Karpas-422 (cell line): ENCODE measurements at regions not wholly inside any gene's neighbourhood (a gene's known extent, or its start where the extent isn't known, plus 50 kb on each side); places are given as distances from the start of the nearest gene placed in this dataset.

Experiments used
- DNase-seq: peaks from one replicate; pipeline ENCODE4 v3.0.0-alpha.2; 2015
- H2AFZ ChIP-seq: fragments of 200-600 bp; sonication (generic); 2 replicates; pipeline ENCODE4 v1.6.1; 2014; ENCODE audit warnings: antibody characterized with exemption, low read length, mixed read lengths
- H3K27ac ChIP-seq: fragments of 200-600 bp; sonication (generic); 2 replicates; pipeline ENCODE4 v1.5.1; 2014; ENCODE audit warnings: mild to moderate bottlenecking, low read length, moderate library complexity
- H3K27me3 ChIP-seq: fragments of 200-600 bp; sonication (generic); 2 replicates; pipeline ENCODE4 v1.6.1; 2014; ENCODE audit warnings: low read length, mixed read lengths
- H3K36me3 ChIP-seq: fragments of 200-600 bp; sonication (generic); 2 replicates; pipeline ENCODE4 v1.6.1; 2014; ENCODE audit warnings: low read length, mixed read lengths; ENCODE audit not compliant: insufficient read depth
- H3K4me1 ChIP-seq: fragments of 200-600 bp; sonication (generic); 2 replicates; pipeline ENCODE4 v1.6.1; 2014; ENCODE audit warnings: mild to moderate bottlenecking, low read length, mixed read lengths
- H3K4me2 ChIP-seq: fragments of 200-600 bp; sonication (generic); 2 replicates; pipeline ENCODE4 v1.6.1; 2014; ENCODE audit warnings: low read length, low read depth, mild to moderate bottlenecking; ENCODE audit not compliant: poor library complexity, severe bottlenecking
- H3K4me3 ChIP-seq: fragments of 200-600 bp; sonication (generic); 2 replicates; pipeline ENCODE4 v1.5.1; 2014; ENCODE audit warnings: mild to moderate bottlenecking, antibody characterized with exemption, low read length, mixed read lengths
- H3K79me2 ChIP-seq: fragments of 200-600 bp; sonication (generic); 2 replicates; pipeline ENCODE4 v1.6.1; 2014; ENCODE audit warnings: mild to moderate bottlenecking, low read length, mixed read lengths
- H3K9ac ChIP-seq: fragments of 200-600 bp; sonication (generic); 2 replicates; pipeline ENCODE4 v1.6.0; 2014; ENCODE audit warnings: low read length
- H3K9me2 ChIP-seq: fragments of 200-600 bp; sonication (generic), shearing (Covaris generic); replicated peaks from 2 replicates; pipeline ENCODE4 v1.6.0; 2014; ENCODE audit warnings: mild to moderate bottlenecking, low read length, moderate library complexity; ENCODE audit not compliant: insufficient read depth
- H3K9me3 ChIP-seq: fragments of 300-700, 200-600 bp; sonication (generic); 2 replicates; pipeline ENCODE4 v1.6.1; 2014; ENCODE audit warnings: low read length, mixed read lengths
- H4K20me1 ChIP-seq: fragments of 200-600 bp; sonication (generic); 2 replicates; pipeline ENCODE4 v1.6.1; 2014; ENCODE audit warnings: mild to moderate bottlenecking, antibody characterized with exemption, low read length, low read depth; ENCODE audit not compliant: insufficient read depth

GRCh38 chr20:48557380-48557779 lies 270.4 kb downstream of the PREX1 start:
- Histone ChIP-seq H3K27ac (no peak overlapping the region), H3K9ac (no peak overlapping the region), H3K4me3 (no peak overlapping the region), H3K36me3 (no peaks in the 10 kb centered on the region), H3K79me2 (no peaks in the 10 kb centered on the region), H3K4me2 (no peak overlapping the region), H4K20me1 (no peaks in the 10 kb centered on the region), H2AFZ (no peak overlapping the region), H3K27me3 (no peaks in the 10 kb centered on the region), H3K9me3 (no peaks in the 10 kb centered on the region), H3K4me1 (no peaks in the 10 kb centered on the region), H3K9me2 (no peaks in the 10 kb centered on the region)
- DNase-seq = no peak

- Histone ChIP-seq H3K27me3 (no peaks in the 10 kb centered on the region), H3K27ac (no peak overlapping the region), H3K9me3 (no peaks in the 10 kb centered on the region), H2AFZ (no peak overlapping the region), H3K4me3 (no peak overlapping the region), H3K4me2 (no peak overlapping the region), H4K20me1 (no peaks in the 10 kb centered on the region), H3K79me2 (no peaks in the 10 kb centered on the region), H3K9ac (no peak overlapping the region), H3K4me1 (no peaks in the 10 kb centered on the region), H3K36me3 (no peaks in the 10 kb centered on the region), H3K9me2 (no peaks in the 10 kb centered on the region)
- no peak for DNase-seq
Observed at GRCh38 chr20:48556956-48557355, 270.8 kb downstream of the PREX1 start.

GRCh38 chr20:48552550-48552949 lies 275.2 kb downstream of the PREX1 start:
- H3K27ac ChIP-seq = no peak overlapping the region
- H3K4me2 ChIP-seq = no peak overlapping the region
- no peaks in the 10 kb centered on the region for H4K20me1 ChIP-seq
- H3K9ac ChIP-seq = no peak overlapping the region
- H3K36me3 ChIP-seq = no peaks in the 10 kb centered on the region
- no peak overlapping the region for H3K4me3 ChIP-seq
- no peaks in the 10 kb centered on the region for H3K27me3 ChIP-seq
- no peak for DNase-seq
- no peaks in the 10 kb centered on the region for H3K9me3 ChIP-seq
- no peaks in the 10 kb centered on the region for H3K9me2 ChIP-seq
- no peaks in the 10 kb centered on the region for H3K4me1 ChIP-seq
- no peaks in the 10 kb centered on the region for H3K79me2 ChIP-seq
- H2AFZ ChIP-seq = no peak overlapping the region

GRCh38 chr20:48550814-48551213 lies 277.0 kb downstream of the PREX1 start:
- Histone ChIP-seq H3K4me1 (no peaks in the 10 kb centered on the region), H3K9ac (no peak overlapping the region), H3K4me2 (no peak overlapping the region), H3K79me2 (no peaks in the 10 kb centered on the region), H3K36me3 (no peaks in the 10 kb centered on the region), H2AFZ (no peak overlapping the region), H3K27me3 (no peaks in the 10 kb centered on the region), H3K27ac (no peak overlapping the region), H4K20me1 (no peaks in the 10 kb centered on the region), H3K9me2 (no peaks in the 10 kb centered on the region), H3K4me3 (no peak overlapping the region), H3K9me3 (no peaks in the 10 kb centered on the region)
- DNase-seq = no peak

- no peak overlapping the region for H3K4me3 ChIP-seq
- H3K9me3 ChIP-seq = no peaks in the 10 kb centered on the region
- H3K4me1 ChIP-seq = no peaks in the 10 kb centered on the region
- H3K36me3 ChIP-seq = no peaks in the 10 kb centered on the region
- no peaks in the 10 kb centered on the region for H4K20me1 ChIP-seq
- no peak overlapping the region for H3K9ac ChIP-seq
- no peak for DNase-seq
- no peaks in the 10 kb centered on the region for H3K79me2 ChIP-seq
- H3K27me3 ChIP-seq = no peaks in the 10 kb centered on the region
- H3K9me2 ChIP-seq = no peaks in the 10 kb centered on the region
- H2AFZ ChIP-seq = no peak overlapping the region
- no peak overlapping the region for H3K27ac ChIP-seq
- H3K4me2 ChIP-seq = no peak overlapping the region
Observed at GRCh38 chr20:48547664-48548063, 280.1 kb downstream of the PREX1 start.

GRCh38 chr20:48544402-48545339 lies 283.1 kb downstream of the PREX1 start:
- no peaks in the 10 kb centered on the region for H3K9me2 ChIP-seq
- no peaks in the 10 kb centered on the region for H3K36me3 ChIP-seq
- H3K27ac ChIP-seq = no peak overlapping the region
- H3K27me3 ChIP-seq = no peaks in the 10 kb centered on the region
- H3K4me2 ChIP-seq = no peak overlapping the region
- no peaks in the 10 kb centered on the region for H3K79me2 ChIP-seq
- no peak for DNase-seq
- no peaks in the 10 kb centered on the region for H3K9me3 ChIP-seq
- no peaks in the 10 kb centered on the region for H4K20me1 ChIP-seq
- no peak overlapping the region for H3K4me3 ChIP-seq
- no peaks in the 10 kb centered on the region for H3K4me1 ChIP-seq
- H3K9ac ChIP-seq = no peak overlapping the region
- no peak overlapping the region for H2AFZ ChIP-seq

- no peak overlapping the region for H3K4me2 ChIP-seq
- no peak overlapping the region for H2AFZ ChIP-seq
- H3K9me3 ChIP-seq = no peaks in the 10 kb centered on the region
- H3K9ac ChIP-seq = no peak overlapping the region
- DNase-seq = no peak
- no peaks in the 10 kb centered on the region for H3K79me2 ChIP-seq
- no peaks in the 10 kb centered on the region for H3K9me2 ChIP-seq
- no peak overlapping the region for H3K27ac ChIP-seq
- no peaks in the 10 kb centered on the region for H4K20me1 ChIP-seq
- H3K36me3 ChIP-seq = no peaks in the 10 kb centered on the region
- H3K27me3 ChIP-seq = no peaks in the 10 kb centered on the region
- no peaks in the 10 kb centered on the region for H3K4me1 ChIP-seq
- H3K4me3 ChIP-seq = no peak overlapping the region
Observed at GRCh38 chr20:48541581-48542071, 286.2 kb downstream of the PREX1 start.

GRCh38 chr20:48538856-48539255 lies 288.9 kb downstream of the PREX1 start:
- DNase-seq = no peak
- no peaks in the 10 kb centered on the region for H3K9me2 ChIP-seq
- no peaks in the 10 kb centered on the region for H3K27me3 ChIP-seq
- no peak overlapping the region for H3K9ac ChIP-seq
- no peaks in the 10 kb centered on the region for H3K4me1 ChIP-seq
- H3K79me2 ChIP-seq = no peaks in the 10 kb centered on the region
- H3K36me3 ChIP-seq = no peaks in the 10 kb centered on the region
- no peaks in the 10 kb centered on the region for H4K20me1 ChIP-seq
- H3K4me2 ChIP-seq = no peak overlapping the region
- H3K9me3 ChIP-seq = no peaks in the 10 kb centered on the region
- no peak overlapping the region for H3K27ac ChIP-seq
- no peak overlapping the region for H3K4me3 ChIP-seq
- no peak overlapping the region for H2AFZ ChIP-seq
